H9 (cell line): ENCODE measurements at regions not wholly inside any gene's neighbourhood (a gene's known extent, or its start where the extent isn't known, plus 50 kb on each side); places are given as distances from the start of the nearest gene placed in this dataset.
"Not testable (repeated sequence)": the region's sequence is repeated elsewhere in the genome, so short reads cannot be mapped to it uniquely, and the experiment has no call there.

Source experiments
- DNase-seq: peaks from one replicate; pipeline ENCODE4 v3.0.0-alpha.2; 2017
- H2AFZ ChIP-seq: one replicate; pipeline ENCODE4 v1.6.1; 2013; ENCODE audit warnings: mild to moderate bottlenecking, low read length, control low read depth, moderate library complexity
- H2AK5ac ChIP-seq: 2 replicates; pipeline ENCODE4 v1.6.1; 2013; ENCODE audit warnings: low read length, control low read depth, mixed read lengths; ENCODE audit not compliant: insufficient read length
- H2BK120ac ChIP-seq: one replicate; pipeline ENCODE4 v1.6.1; 2013; ENCODE audit warnings: low read depth, mild to moderate bottlenecking, low read length, control low read depth, inconsistent platforms; ENCODE audit not compliant: poor library complexity, severe bottlenecking
- H2BK12ac ChIP-seq: 2 replicates; pipeline ENCODE4 v1.6.1; 2013; ENCODE audit warnings: low read length, control low read depth, mixed read lengths, low read depth; ENCODE audit not compliant: insufficient read length
- H2BK15ac ChIP-seq: 2 replicates; pipeline ENCODE4 v1.6.1; 2013; ENCODE audit warnings: low read depth, low read length, control low read depth
- H2BK20ac ChIP-seq: one replicate; pipeline ENCODE4 v1.6.1; 2013; ENCODE audit warnings: low read depth, mild to moderate bottlenecking, low read length, control low read depth, inconsistent platforms; ENCODE audit not compliant: poor library complexity, severe bottlenecking
- H2BK5ac ChIP-seq: 2 replicates; pipeline ENCODE4 v1.6.1; 2013; ENCODE audit warnings: low read length, control low read depth, mixed read lengths; ENCODE audit not compliant: insufficient read length
- H3K14ac ChIP-seq: 2 replicates; pipeline ENCODE4 v1.6.1; 2013; ENCODE audit warnings: low read length, control low read depth; ENCODE audit not compliant: insufficient read depth
- H3K18ac ChIP-seq: 2 replicates; pipeline ENCODE4 v1.6.1; 2013; ENCODE audit warnings: low read depth, mild to moderate bottlenecking, mixed read lengths, low read length, control low read depth; ENCODE audit not compliant: insufficient read length
- H3K23ac ChIP-seq: 2 replicates; pipeline ENCODE4 v1.6.1; 2013; ENCODE audit warnings: low read length, control low read depth, mixed read lengths, low read depth; ENCODE audit not compliant: insufficient read length
- H3K23me2 ChIP-seq: 2 replicates; pipeline ENCODE4 v1.6.1; 2013; ENCODE audit warnings: low read depth, mild to moderate bottlenecking, mixed read lengths, low read length, control low read depth; ENCODE audit not compliant: insufficient read length, poor library complexity, severe bottlenecking
- H3K27ac ChIP-seq: 2 replicates; pipeline ENCODE4 v1.5.1; 2013; ENCODE audit warnings: low read length, control low read depth, mixed read lengths, low read depth; ENCODE audit not compliant: insufficient read length
- H3K27me3 ChIP-seq: 2 replicates; pipeline ENCODE4 v1.6.1; 2013; ENCODE audit warnings: low read length, control low read depth, inconsistent platforms; ENCODE audit not compliant: insufficient read depth
- H3K4ac ChIP-seq: 2 replicates; pipeline ENCODE4 v1.6.1; 2013; ENCODE audit warnings: low read depth, mild to moderate bottlenecking, control low read depth, inconsistent platforms, low read length, moderate library complexity
- H3K4me1 ChIP-seq: 2 replicates; pipeline ENCODE4 v1.6.1; 2013; ENCODE audit warnings: low read length, control low read depth, inconsistent platforms; ENCODE audit not compliant: insufficient read depth
- H3K4me2 ChIP-seq: 2 replicates; pipeline ENCODE4 v1.6.1; 2013; ENCODE audit warnings: low read length, control low read depth, mixed read lengths; ENCODE audit not compliant: insufficient read length, insufficient read depth
- H3K56ac ChIP-seq: 2 replicates; pipeline ENCODE4 v1.6.1; 2013; ENCODE audit warnings: low read depth, mild to moderate bottlenecking, mixed read lengths, low read length, control low read depth; ENCODE audit not compliant: insufficient read length
- H3K79me1 ChIP-seq: 2 replicates; pipeline ENCODE4 v1.6.1; 2013; ENCODE audit warnings: low read depth, mild to moderate bottlenecking, moderate library complexity, low read length, control low read depth, inconsistent platforms; ENCODE audit not compliant: insufficient read depth, poor library complexity, severe bottlenecking
- H3K79me2 ChIP-seq: 2 replicates; pipeline ENCODE4 v1.6.1; 2013; ENCODE audit warnings: low read length, control low read depth, inconsistent platforms; ENCODE audit not compliant: insufficient read depth
- H3K9ac ChIP-seq: 2 replicates; pipeline ENCODE4 v1.6.1; 2013; ENCODE audit warnings: low read length, control low read depth, mixed read lengths; ENCODE audit not compliant: insufficient read length; ENCODE audit errors: extremely low read depth
- H3K9me3 ChIP-seq: one replicate; pipeline ENCODE4 v1.6.1; 2013; ENCODE audit warnings: low read depth, low read length, inconsistent platforms; ENCODE audit not compliant: control insufficient read depth
- H3T11ph ChIP-seq: one replicate; pipeline ENCODE4 v1.6.1; 2013; ENCODE audit warnings: mild to moderate bottlenecking, low read length, control low read depth, inconsistent platforms
- H4K20me1 ChIP-seq: one replicate; pipeline ENCODE4 v1.6.1; 2013; ENCODE audit not compliant: control insufficient read depth, insufficient read length, insufficient read depth
- H4K5ac ChIP-seq: 2 replicates; pipeline ENCODE4 v1.6.1; 2013; ENCODE audit warnings: low read depth, mild to moderate bottlenecking, mixed read lengths, low read length, control low read depth; ENCODE audit not compliant: insufficient read length
- H4K8ac ChIP-seq: replicated peaks from 2 replicates; pipeline ENCODE4 v1.6.1; 2013; ENCODE audit warnings: low read length, control low read depth, mixed read lengths, low read depth; ENCODE audit not compliant: insufficient read length
- H4K91ac ChIP-seq: 2 replicates; pipeline ENCODE4 v1.6.1; 2013; ENCODE audit warnings: low read depth, mild to moderate bottlenecking, moderate library complexity, mixed read lengths, low read length, control low read depth; ENCODE audit not compliant: insufficient read length
- H3K27ac Mint-ChIP-seq, 3 experiments: 2 replicates in 2 of 3; 3 replicates in 1 of 3; pipeline ENCODE4 v1.8.0; 2020 to 2021; ENCODE audit warnings: mixed read lengths in 3 of 3, mild to moderate bottlenecking in 1 of 3, moderate library complexity in 1 of 3
- H3K27me3 Mint-ChIP-seq: 2 replicates; pipeline ENCODE4 v1.8.0; 2021; ENCODE audit warnings: low read depth, mild to moderate bottlenecking, moderate library complexity, mixed read lengths
- H3K36me3 Mint-ChIP-seq, 3 experiments: 2 replicates in 2 of 3; 3 replicates in 1 of 3; pipeline ENCODE4 v1.8.0; 2020 to 2021; ENCODE audit warnings: low read depth in 3 of 3, mixed read lengths in 3 of 3; ENCODE audit not compliant: insufficient read depth in 1 of 3
- H3K4me1 Mint-ChIP-seq, 2 experiments: 2 replicates each; pipeline ENCODE4 v1.8.0; 2020; ENCODE audit warnings: mixed read lengths in 2 of 2
- H3K4me3 Mint-ChIP-seq, 2 experiments: 2 replicates in 1 of 2; 3 replicates in 1 of 2; pipeline ENCODE4 v1.8.0; 2020 to 2021; ENCODE audit warnings: mild to moderate bottlenecking in 2 of 2, mixed read lengths in 2 of 2, moderate library complexity in 1 of 2
- H3K9me3 Mint-ChIP-seq, 2 experiments: 2 replicates in 1 of 2; 3 replicates in 1 of 2; pipeline ENCODE4 v1.8.0; 2020; ENCODE audit warnings: mild to moderate bottlenecking in 2 of 2, mixed read lengths in 2 of 2, moderate library complexity in 1 of 2
- WGBS: extraction: QIAGEN DNeasy Blood & Tissue Kit; methylation state at CpG from one replicate; pipeline ENCODE4 v1.1.7; 2013; ENCODE audit warnings: missing lambda C conversion rate, low lambda C conversion rate, mixed read lengths; ENCODE audit not compliant: insufficient read length; ENCODE audit errors: extremely low coverage; 5-methylcytosine and 5-hydroxymethylcytosine counted together

GRCh38 chr21:9737871-9738515, 783.4 kb upstream of the TPTE start:
- H3K23ac ChIP-seq, H4K5ac ChIP-seq, H3K14ac ChIP-seq, H3K27me3 Mint-ChIP-seq, H3K79me2 ChIP-seq, H3K4ac ChIP-seq, H3K27ac Mint-ChIP-seq, H2BK5ac ChIP-seq, H2BK120ac ChIP-seq, H3K56ac ChIP-seq, H3K79me1 ChIP-seq, H3K4me3 Mint-ChIP-seq, H3K4me1 ChIP-seq, H3K27me3 ChIP-seq, H4K91ac ChIP-seq, H3T11ph ChIP-seq, H2BK15ac ChIP-seq, H4K20me1 ChIP-seq, H2AK5ac ChIP-seq, H2BK12ac ChIP-seq, H3K9me3 Mint-ChIP-seq, H4K8ac ChIP-seq, H3K27ac ChIP-seq, H3K23me2 ChIP-seq, H2AFZ ChIP-seq, H3K4me2 ChIP-seq, H2BK20ac ChIP-seq, H3K18ac ChIP-seq, H3K9ac ChIP-seq, H3K4me1 Mint-ChIP-seq, DNase-seq: not testable (repeated sequence)
- H3K9me3 ChIP-seq: peaks cover 94% of the 10 kb centered on the region
- WGBS: no CpG with 5 or more reads among the region's 5 CpGs
- peaks cover 18 to 23% (median 22%) of the 10 kb centered on the region in 3 experiments for H3K36me3 Mint-ChIP-seq
